ENCODE measurements at regions not wholly inside any gene's neighbourhood (a gene's known extent, or its start where the extent isn't known, plus 50 kb on each side); places are given as distances from the start of the nearest gene placed in this dataset.
"Not testable (repeated sequence)": the region's sequence is repeated elsewhere in the genome, so short reads cannot be mapped to it uniquely, and the experiment has no call there.

DNA sequence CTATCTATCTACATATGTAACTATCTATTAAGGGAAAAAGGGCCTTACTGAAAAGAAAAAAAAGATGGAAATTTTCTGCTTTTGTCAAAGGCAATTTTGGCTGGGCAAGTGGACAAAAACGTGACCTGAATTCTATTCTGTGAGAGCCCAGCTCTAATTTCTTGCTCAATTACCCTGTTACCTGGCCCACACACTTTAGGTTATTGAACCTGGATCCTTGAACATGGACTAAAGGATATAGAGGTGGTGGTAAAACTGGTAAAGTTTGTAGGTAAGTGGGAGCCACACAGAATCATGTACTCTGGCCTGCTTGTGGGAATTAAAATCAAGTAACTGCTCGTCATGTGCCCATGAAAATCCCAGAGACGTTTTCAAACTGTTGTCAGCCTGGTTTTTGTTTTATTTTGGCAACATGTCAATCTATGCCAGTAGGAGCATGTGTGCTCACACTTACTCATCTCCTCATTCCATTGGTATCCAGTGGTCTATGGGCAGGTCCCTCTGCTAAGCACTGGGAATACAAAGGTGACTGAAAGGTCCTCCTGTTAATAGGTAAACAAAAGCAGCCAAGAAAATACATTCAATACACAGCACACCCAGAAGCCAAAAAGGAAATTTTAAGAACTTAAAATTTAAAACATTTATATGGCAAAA lies 113.7 kb upstream of the WARS2 start:
- Histone ChIP-seq H3K4me1 (no peaks in the 10 kb centered on the region), H3K4me3 (no peak overlapping the region), H3K27ac (no peak overlapping the region), H3K27me3 (no peaks in the 10 kb centered on the region), H3K36me3 (no peaks in the 10 kb centered on the region), H3K9me3 (no peaks in the 10 kb centered on the region)
- intact Hi-C loops (cut with DNase I; ENCODE audit: low total_unique reads): no loop called here
- DNase-seq: no peak
- TF ChIP-seq, protein P1, sequence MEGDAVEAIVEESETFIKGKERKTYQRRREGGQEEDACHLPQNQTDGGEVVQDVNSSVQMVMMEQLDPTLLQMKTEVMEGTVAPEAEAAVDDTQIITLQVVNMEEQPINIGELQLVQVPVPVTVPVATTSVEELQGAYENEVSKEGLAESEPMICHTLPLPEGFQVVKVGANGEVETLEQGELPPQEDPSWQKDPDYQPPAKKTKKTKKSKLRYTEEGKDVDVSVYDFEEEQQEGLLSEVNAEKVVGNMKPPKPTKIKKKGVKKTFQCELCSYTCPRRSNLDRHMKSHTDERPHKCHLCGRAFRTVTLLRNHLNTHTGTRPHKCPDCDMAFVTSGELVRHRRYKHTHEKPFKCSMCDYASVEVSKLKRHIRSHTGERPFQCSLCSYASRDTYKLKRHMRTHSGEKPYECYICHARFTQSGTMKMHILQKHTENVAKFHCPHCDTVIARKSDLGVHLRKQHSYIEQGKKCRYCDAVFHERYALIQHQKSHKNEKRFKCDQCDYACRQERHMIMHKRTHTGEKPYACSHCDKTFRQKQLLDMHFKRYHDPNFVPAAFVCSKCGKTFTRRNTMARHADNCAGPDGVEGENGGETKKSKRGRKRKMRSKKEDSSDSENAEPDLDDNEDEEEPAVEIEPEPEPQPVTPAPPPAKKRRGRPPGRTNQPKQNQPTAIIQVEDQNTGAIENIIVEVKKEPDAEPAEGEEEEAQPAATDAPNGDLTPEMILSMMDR (IDR thresholded peaks at IDR 0.05): no peak

DNA sequence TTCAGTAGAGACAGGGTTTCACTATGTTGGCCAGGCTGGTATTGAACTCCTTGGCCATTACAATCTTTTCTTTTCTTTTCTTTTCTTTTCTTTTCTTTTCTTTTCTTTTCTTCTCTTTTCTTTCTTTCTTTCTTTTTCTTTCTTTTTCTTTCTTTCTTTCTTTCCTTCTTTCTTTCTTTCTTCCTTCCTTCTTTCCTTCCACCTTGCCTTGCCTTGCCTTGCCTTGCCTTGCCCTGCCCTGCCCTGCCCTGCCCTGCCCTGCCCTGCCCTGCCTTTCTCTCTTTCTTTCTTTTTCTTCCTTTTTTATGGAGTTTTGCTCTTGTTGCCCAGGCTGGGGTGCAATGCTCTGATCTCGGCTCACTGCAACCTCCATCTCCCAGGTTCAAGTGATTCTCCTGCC lies 112.5 kb upstream of the HAO2 start:
- H3K4me3 ChIP-seq; H3K27me3 ChIP-seq; DNase-seq; H3K4me1 ChIP-seq; intact Hi-C loops (cut with DNase I; ENCODE audit: low total_unique reads); H3K36me3 ChIP-seq; H3K9me3 ChIP-seq; H3K27ac ChIP-seq: not testable (repeated sequence)

DNA sequence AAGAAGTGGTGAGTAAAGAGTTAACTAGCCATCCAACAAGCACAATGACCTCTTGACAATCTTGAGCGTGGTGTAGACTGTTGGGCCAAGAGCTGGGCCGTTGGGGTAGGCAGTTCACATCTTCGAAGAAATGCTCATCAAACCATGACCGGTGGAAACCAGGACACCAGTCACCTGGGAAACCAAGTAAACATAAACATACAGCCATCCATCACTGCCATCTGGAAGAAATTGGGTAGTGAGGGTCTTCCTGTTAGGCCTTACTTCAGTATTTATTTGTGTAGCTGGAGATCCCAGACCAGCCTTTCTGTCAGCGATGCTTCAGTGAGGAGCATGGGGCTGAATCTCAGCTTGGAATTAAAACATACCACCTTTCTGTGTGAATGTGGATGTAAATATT lies 108.1 kb upstream of the HAO2 start:
- DNase-seq: no peak
- TF ChIP-seq, protein P1 (IDR thresholded peaks at IDR 0.05): no peak
- intact Hi-C loops (cut with DNase I; ENCODE audit: low total_unique reads): no loop called here
- no peaks in the 10 kb centered on the region for H3K36me3 ChIP-seq
- H3K27ac ChIP-seq: no peak overlapping the region
- H3K9me3 ChIP-seq: no peaks in the 10 kb centered on the region
- H3K4me1 ChIP-seq: no peaks in the 10 kb centered on the region
- H3K27me3 ChIP-seq: no peaks in the 10 kb centered on the region
- H3K4me3 ChIP-seq: no peak overlapping the region

DNA sequence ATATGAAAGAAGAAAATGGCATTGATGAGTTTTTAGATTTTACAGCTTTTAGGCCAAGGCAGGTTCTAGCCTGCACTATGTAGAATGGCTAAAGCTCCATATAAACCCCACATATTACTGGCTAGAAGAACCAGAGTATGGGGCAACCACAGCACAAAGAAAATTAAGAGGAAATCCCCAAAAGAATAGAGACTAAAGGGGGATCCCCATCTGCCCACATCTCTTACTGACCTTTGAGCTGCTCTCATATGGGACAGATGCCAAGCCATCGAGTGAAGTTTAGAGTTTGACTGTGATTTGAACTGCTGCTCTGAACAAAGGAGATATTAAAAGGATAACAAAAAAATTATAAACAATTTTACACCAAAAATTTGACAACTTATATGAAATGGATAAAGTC lies 102.2 kb upstream of the HAO2 start:
- H3K4me3 ChIP-seq: no peak overlapping the region
- intact Hi-C loops (cut with DNase I; ENCODE audit: low total_unique reads): no loop called here
- DNase-seq: no peak
- no peaks in the 10 kb centered on the region for H3K4me1 ChIP-seq
- H3K9me3 ChIP-seq: peaks cover 0 to 3% (median 0%) of the 10 kb centered on the region in 3 donors
- no peaks in the 10 kb centered on the region for H3K27me3 ChIP-seq
- no peak overlapping the region for H3K27ac ChIP-seq
- H3K36me3 ChIP-seq: no peaks in the 10 kb centered on the region
- TF ChIP-seq, protein P1 (IDR thresholded peaks at IDR 0.05): no peak

DNA sequence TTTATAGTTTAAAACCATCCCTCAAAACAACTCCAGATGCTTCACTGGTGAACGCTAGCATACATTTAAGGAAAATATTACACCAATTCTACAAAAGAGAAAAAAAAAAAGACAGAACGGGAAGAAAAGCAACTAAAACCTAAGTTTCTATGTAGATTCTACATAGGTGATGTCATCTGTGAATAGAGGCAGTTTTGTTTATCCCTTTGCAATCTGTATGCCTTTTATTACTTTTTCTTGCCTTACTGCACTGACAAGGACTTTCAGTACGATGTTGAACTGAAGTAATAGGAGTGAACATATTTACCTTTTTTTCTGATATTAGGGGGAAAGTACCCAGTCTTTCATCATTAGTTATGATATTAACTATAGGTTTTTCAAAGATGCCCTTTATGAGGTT lies 101.7 kb upstream of the HAO2 start:
- no peak overlapping the region for H3K27ac ChIP-seq
- DNase-seq: no peak
- H3K9me3 ChIP-seq: peaks cover 0 to 3% (median 0%) of the 10 kb centered on the region in 3 donors
- H3K27me3 ChIP-seq: no peaks in the 10 kb centered on the region
- H3K36me3 ChIP-seq: no peaks in the 10 kb centered on the region
- TF ChIP-seq, protein P1 (IDR thresholded peaks at IDR 0.05): no peak
- no peak overlapping the region for H3K4me3 ChIP-seq
- H3K4me1 ChIP-seq: no peaks in the 10 kb centered on the region
- intact Hi-C loops (cut with DNase I; ENCODE audit: low total_unique reads): no loop called here

DNA sequence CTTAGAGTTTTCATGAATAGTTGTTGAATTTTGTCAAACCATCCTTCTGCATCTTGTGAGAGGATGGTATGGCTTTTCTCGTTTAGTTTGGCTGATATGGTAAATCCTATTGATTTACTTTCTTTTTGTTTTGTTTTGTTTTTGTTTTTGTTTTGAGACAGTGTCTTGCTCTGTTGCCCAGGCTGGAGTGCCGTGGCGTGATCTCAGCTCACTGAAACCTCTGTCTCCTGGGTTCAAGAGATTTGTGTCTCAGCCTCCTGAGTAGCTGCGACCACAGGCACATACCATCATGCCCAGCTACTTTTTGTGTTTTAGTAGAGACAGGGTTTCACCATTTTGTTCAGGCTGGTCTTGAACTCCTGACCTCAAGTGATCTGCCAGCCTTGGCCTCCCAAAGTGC lies 101.3 kb upstream of the HAO2 start:
- H3K4me3 ChIP-seq; H3K9me3 ChIP-seq; H3K4me1 ChIP-seq; DNase-seq; H3K36me3 ChIP-seq; intact Hi-C loops (cut with DNase I; ENCODE audit: low total_unique reads); H3K27ac ChIP-seq; H3K27me3 ChIP-seq: not testable (repeated sequence)

DNA sequence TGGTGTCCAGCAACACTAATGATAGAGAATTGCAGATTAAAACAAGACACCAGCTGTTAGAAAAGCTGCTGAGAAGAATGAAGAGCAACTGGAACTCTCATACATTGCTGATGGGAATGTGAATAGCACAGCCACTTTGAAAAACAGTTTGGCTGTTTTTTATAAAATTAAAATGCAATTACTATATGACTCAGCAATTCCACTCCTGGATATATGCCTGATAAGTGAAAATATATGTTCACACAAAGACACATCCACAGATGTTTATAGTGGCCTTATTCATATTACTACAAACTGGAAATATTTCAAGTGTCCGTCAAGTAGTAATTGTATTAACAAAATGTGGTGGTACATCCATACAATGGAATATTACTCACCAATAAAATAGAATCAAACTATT lies 99.7 kb upstream of the HAO2 start:
- intact Hi-C loops (cut with DNase I; ENCODE audit: low total_unique reads): no loop called here
- no peak overlapping the region for H3K4me3 ChIP-seq
- TF ChIP-seq, protein P1 (IDR thresholded peaks at IDR 0.05): no peak

More for the DNA sequence above, 99.7 kb upstream of the HAO2 start:
- Histone ChIP-seq H3K27me3 (no peaks in the 10 kb centered on the region), H3K27ac (no peak overlapping the region), H3K9me3 (peaks cover 0 to 3% (median 0%) of the 10 kb centered on the region in 3 donors), H3K36me3 (no peaks in the 10 kb centered on the region), H3K4me1 (no peaks in the 10 kb centered on the region)
- no peak for DNase-seq
